Right atrium auricular region (tissue), 2 donors: ENCODE measurements at regions not wholly inside any gene's neighbourhood (a gene's known extent, or its start where the extent isn't known, plus 50 kb on each side); places are given as distances from the start of the nearest gene placed in this dataset.

Source experiments
- DNase-seq: peaks from one replicate; pipeline ENCODE4 v3.0.0-alpha.2; 2019; ENCODE audit warnings: low spot score
- H3K27ac ChIP-seq, 2 donors: fragments of 200-600 bp; sonication (generic); 1 replicate in 1 of 2; 2 replicates in 1 of 2; pipeline ENCODE4 v1.5.1; 2016 to 2019
- H3K27me3 ChIP-seq, 2 donors: fragments of 200-600 bp; sonication (generic); one replicate each; pipeline versions ENCODE4 v1.5.1 to v1.6.0; 2017 to 2019
- H3K36me3 ChIP-seq: fragments of 200-600 bp; sonication (generic); one replicate; pipeline ENCODE4 v1.5.1; 2016
- H3K4me1 ChIP-seq, 2 donors: fragments of 200-600 bp; sonication (generic); one replicate each; pipeline versions ENCODE4 v1.5.1 to v1.6.0; 2017 to 2019
- H3K4me3 ChIP-seq, 2 donors: fragments of 200-600 bp; sonication (generic); 1 replicate in 1 of 2; 2 replicates in 1 of 2; pipeline ENCODE4 v1.5.1; 2017 to 2019; ENCODE audit warnings: mild to moderate bottlenecking in 1 of 2, moderate library complexity in 1 of 2
- H3K9me3 ChIP-seq, 2 donors: fragments of 200-600 bp; sonication (generic); one replicate each; pipeline ENCODE4 v1.5.1; 2019
- CTCF ChIP-seq, 2 donors: fragments of 200-600 bp; sonication (generic); IDR thresholded peaks; one replicate each; pipeline ENCODE4 v1.5.1; 2019; ENCODE audit warnings: antibody characterized with exemption in 2 of 2

- H3K9me3 ChIP-seq = no peaks in the 10 kb centered on the region
- no peak for DNase-seq
- TF ChIP-seq CTCF (IDR thresholded peaks at IDR 0.05) = peak in 1 of 2 donors; percentile 6
Observed at GRCh38 chr7:47089068-47089417, 492.9 kb downstream of the TNS3 start.

GRCh38 chr7:47088329-47089067 is 493.4 kb downstream of the TNS3 start:
- peak; percentile 60 to 87 for TF ChIP-seq CTCF (IDR thresholded peaks at IDR 0.05)
- no peaks in the 10 kb centered on the region for H3K9me3 ChIP-seq
- H3K27me3 ChIP-seq = no peaks in the 10 kb centered on the region
- peaks cover 0 to 10% of the 10 kb centered on the region in 2 donors for H3K4me1 ChIP-seq
- no peaks in the 10 kb centered on the region for H3K36me3 ChIP-seq
- DNase-seq = no peak
- H3K4me3 ChIP-seq = no peak overlapping the region
- H3K27ac ChIP-seq = no peak overlapping the region

More at GRCh38 chr7:47089068-47089417, 492.9 kb downstream of the TNS3 start:
- Histone ChIP-seq H3K27ac (no peak overlapping the region), H3K27me3 (no peaks in the 10 kb centered on the region), H3K36me3 (no peaks in the 10 kb centered on the region), H3K4me3 (no peak overlapping the region), H3K4me1 (peaks cover 0 to 10% of the 10 kb centered on the region in 2 donors)

- Histone ChIP-seq H3K9me3 (no peaks in the 10 kb centered on the region), H3K36me3 (no peaks in the 10 kb centered on the region), H3K27me3 (no peaks in the 10 kb centered on the region), H3K4me1 (peaks cover 0 to 10% of the 10 kb centered on the region in 2 donors), H3K27ac (no peak overlapping the region), H3K4me3 (no peak overlapping the region)
- no peak for DNase-seq
- TF ChIP-seq CTCF (IDR thresholded peaks at IDR 0.05) = no peak
Observed at GRCh38 chr7:47087866-47088265, 494.0 kb downstream of the TNS3 start.

GRCh38 chr7:47085491-47086275 is 496.2 kb downstream of the TNS3 start:
- no peak overlapping the region for H3K27ac ChIP-seq
- DNase-seq = no peak
- H3K9me3 ChIP-seq = no peaks in the 10 kb centered on the region
- no peaks in the 10 kb centered on the region for H3K36me3 ChIP-seq
- no peak overlapping the region for H3K4me3 ChIP-seq
- H3K4me1 ChIP-seq = peaks cover 0 to 10% of the 10 kb centered on the region in 2 donors
- no peak for TF ChIP-seq CTCF (IDR thresholded peaks at IDR 0.05)
- H3K27me3 ChIP-seq = no peaks in the 10 kb centered on the region

GRCh38 chr7:47083476-47084250 is 498.2 kb downstream of the TNS3 start:
- Histone ChIP-seq H3K27me3 (no peaks in the 10 kb centered on the region), H3K9me3 (no peaks in the 10 kb centered on the region), H3K4me1 (peaks cover 0 to 9% of the 10 kb centered on the region in 2 donors), H3K36me3 (no peaks in the 10 kb centered on the region), H3K27ac (no peak overlapping the region), H3K4me3 (no peak overlapping the region)
- TF ChIP-seq CTCF (IDR thresholded peaks at IDR 0.05) = no peak
- no peak for DNase-seq
